ENCODE measurements at regions not wholly inside any gene's neighbourhood (a gene's known extent, or its start where the extent isn't known, plus 50 kb on each side); places are given as distances from the start of the nearest gene placed in this dataset.

- no peak for TF ChIP-seq CTCF (IDR thresholded peaks at IDR 0.05; ENCODE audit: low read length)
- no peak for TF ChIP-seq EZH2 (IDR thresholded peaks at IDR 0.05; ENCODE audit: borderline replicate concordance, low read length)
Measured at GRCh38 chr3:88979760-88980159, 127.7 kb upstream of the EPHA3 start.

Data from OCI-LY1 (cell line).